NCI-H526 (cell line): ENCODE measurements at regions not wholly inside any gene's neighbourhood (a gene's known extent, or its start where the extent isn't known, plus 50 kb on each side); places are given as distances from the start of the nearest gene placed in this dataset.
"Not testable (repeated sequence)": the region's sequence is repeated elsewhere in the genome, so short reads cannot be mapped to it uniquely, and the experiment has no call there.

Experiments
- DNase-seq, 2 experiments: peaks; one replicate each; lab custom pipeline; 2025; lab: John Stamatoyannopoulos, UW

GRCh38 chr2:128660836-128661235 is 342.2 kb upstream of the HS6ST1 start:
- no peak for DNase-seq

- no peak for DNase-seq
Measured at GRCh38 chr2:128661311-128661710, 342.6 kb upstream of the HS6ST1 start.

GRCh38 chr2:128662051-128662471 is 343.4 kb upstream of the HS6ST1 start:
- no peak for DNase-seq

GRCh38 chr2:128663371-128664050 is 344.8 kb upstream of the HS6ST1 start:
- DNase-seq: no peak

- no peak for DNase-seq
Measured at GRCh38 chr2:128664499-128664971, 345.9 kb upstream of the HS6ST1 start.

GRCh38 chr2:128665113-128665512 is 346.4 kb upstream of the HS6ST1 start:
- no peak for DNase-seq

- DNase-seq: no peak
Measured at GRCh38 chr2:128666596-128666995, 347.9 kb upstream of the HS6ST1 start.

- no peak for DNase-seq
Measured at GRCh38 chr2:128667391-128667790, 348.7 kb upstream of the HS6ST1 start.

GRCh38 chr2:128668946-128669345 is 350.3 kb upstream of the HS6ST1 start:
- DNase-seq: no peak

- DNase-seq: no peak
Measured at GRCh38 chr2:128670066-128670465, 351.4 kb upstream of the HS6ST1 start.

- DNase-seq: not testable (repeated sequence)
Measured at GRCh38 chr2:128671981-128672757, 353.5 kb upstream of the HS6ST1 start.

GRCh38 chr2:128679680-128680079 is 361.0 kb upstream of the HS6ST1 start:
- DNase-seq: not testable (repeated sequence)

- DNase-seq: no peak
Measured at GRCh38 chr2:128681507-128681906, 362.8 kb upstream of the HS6ST1 start.

- DNase-seq: no peak
Measured at GRCh38 chr2:128682266-128682665, 363.6 kb upstream of the HS6ST1 start.

- peak in 1 of 2 experiments; percentile 41 for DNase-seq
Measured at GRCh38 chr2:128682729-128683284, 364.1 kb upstream of the HS6ST1 start.

- no peak for DNase-seq
Measured at GRCh38 chr2:128684523-128684922, 365.9 kb upstream of the HS6ST1 start.

GRCh38 chr2:128685841-128686496 is 367.3 kb upstream of the HS6ST1 start:
- DNase-seq: no peak

- DNase-seq: no peak
Measured at GRCh38 chr2:128686497-128686859, 367.8 kb upstream of the HS6ST1 start.

GRCh38 chr2:128686881-128687555 is 368.4 kb upstream of the HS6ST1 start:
- no peak for DNase-seq

- no peak for DNase-seq
Measured at GRCh38 chr2:128687565-128687964, 368.9 kb upstream of the HS6ST1 start.

GRCh38 chr2:128689971-128690370 is 371.3 kb upstream of the HS6ST1 start:
- DNase-seq: no peak

GRCh38 chr2:128690431-128690830 is 371.8 kb upstream of the HS6ST1 start:
- DNase-seq: no peak
